Sigmoid colon (tissue), 4 donors: ENCODE measurements at regions not wholly inside any gene's neighbourhood (a gene's known extent, or its start where the extent isn't known, plus 50 kb on each side); places are given as distances from the start of the nearest gene placed in this dataset.

ENCODE experiments used
- CTCF ChIP-seq, 4 experiments: fragments of 450-650 bp in 3 of 4; fragments of 200-600 bp in 1 of 4; IDR thresholded peaks; one replicate each; pipeline ENCODE4 v1.5.1; 2016 to 2019; ENCODE audit warnings: antibody characterized with exemption in 4 of 4, mild to moderate bottlenecking in 3 of 4, moderate library complexity in 2 of 4
- EP300 ChIP-seq, 4 donors: sonication (generic); formaldehyde crosslinking; IDR thresholded peaks; one replicate each; pipeline ENCODE4 v1.6.1; 2017; ENCODE audit warnings: antibody characterized with exemption in 4 of 4
- POLR2A ChIP-seq, 2 donors: fragments of 450-650 bp; IDR thresholded peaks; one replicate each; pipeline ENCODE4 v1.6.1; 2016; ENCODE audit warnings: antibody characterized with exemption in 2 of 2, mild to moderate bottlenecking in 2 of 2, moderate library complexity in 2 of 2
- POLR2AphosphoS5 ChIP-seq, 4 donors: sonication (generic); formaldehyde crosslinking; IDR thresholded peaks; one replicate each; pipeline ENCODE4 v1.6.1; 2017; ENCODE audit warnings: antibody characterized with exemption in 4 of 4

GRCh38 chr6:27101824-27102223 lies 145.7 kb upstream of the PRSS16 start:
- TF ChIP-seq CTCF (IDR thresholded peaks at IDR 0.05): no peak
- TF ChIP-seq EP300 (IDR thresholded peaks at IDR 0.05): no peak
- no peak for TF ChIP-seq POLR2AphosphoS5 (IDR thresholded peaks at IDR 0.05)
- TF ChIP-seq POLR2A (IDR thresholded peaks at IDR 0.05): no peak
